K562 (cell line): ENCODE measurements at regions not wholly inside any gene's neighbourhood (a gene's known extent, or its start where the extent isn't known, plus 50 kb on each side); places are given as distances from the start of the nearest gene placed in this dataset.

Experiments used
- ATAC-seq: fragments of 200-7000 bp; cut with Tn5 transposase; 3 replicates; pipeline ENCODE4 v1.9.1; 2020; ENCODE audit warnings: moderate library complexity
- BruUV-seq: library from RNA; stranded (reverse); fragments of 400-500 nt; replicated peaks from 2 replicates; lab custom pipeline; 2021; lab: Mats Ljungman, UMichigan
- CTCF ChIA-PET: fragments of 300-600 bp; formaldehyde crosslinking; extraction: SDS; loops from one replicate; lab custom pipeline; 2021; ENCODE audit warnings: low intra/inter-chr PET ratio; lab: Yijun Ruan, JAX
- POLR2A ChIA-PET: fragments of 300-600, 350-650 bp; sonication (Branson Sonifier 250); formaldehyde crosslinking; extraction: SDS; loops from one replicate; lab custom pipeline; 2021; ENCODE audit warnings: antibody characterized with exemption, inconsistent platforms; lab: Yijun Ruan, JAX
- DNase-seq, 4 experiments: peaks; one replicate each; pipeline versions ENCODE4 v3.0.0 to v3.0.0-alpha.2; 2011 to 2018; ENCODE audit warnings: low spot score in 3 of 4, mixed read lengths in 3 of 4; ENCODE audit errors: extremely low read depth in 1 of 4
- FAIRE-seq: peaks from 2 replicates; lab custom pipeline; 2011; peaks lifted over from hg19 to GRCh38; lab: Jason Lieb, UNC
- H2AFZ ChIP-seq: 2 replicates; pipeline ENCODE4 v1.6.0; 2011; ENCODE audit warnings: low read depth, low read length, control low read depth, inconsistent platforms
- H3K27ac ChIP-seq: fragments of 200-600 bp; 3 replicates; pipeline ENCODE4 v1.8.0; 2011; ENCODE audit warnings: low read depth, mild to moderate bottlenecking, control low read depth, inconsistent platforms, low read length, moderate library complexity, mixed read lengths; ENCODE audit errors: extremely low read depth
- H3K27me3 ChIP-seq, 2 experiments: fragments of 300-600 bp in 1 of 2; 2 replicates in 1 of 2; 3 replicates in 1 of 2; pipeline versions ENCODE4 v1.6.0 to v1.8.0; 2011; ENCODE audit warnings: inconsistent platforms in 2 of 2, low read length in 2 of 2, mild to moderate bottlenecking in 1 of 2, mixed read lengths in 1 of 2, moderate library complexity in 1 of 2; ENCODE audit not compliant: control insufficient read depth in 2 of 2, insufficient read depth in 2 of 2
- H3K36me3 ChIP-seq: fragments of 300-600 bp; 3 replicates; pipeline ENCODE4 v1.8.0; 2011; ENCODE audit warnings: mild to moderate bottlenecking, low read length, inconsistent platforms; ENCODE audit not compliant: control insufficient read depth, insufficient read depth
- H3K4me1 ChIP-seq, 2 experiments: fragments of 200-600 bp in 1 of 2; replicated peaks in 1 of 2; 2 replicates in 1 of 2; 3 replicates in 1 of 2; pipeline versions ENCODE4 v1.5.1 to v1.8.0; 2011; ENCODE audit warnings: inconsistent platforms in 2 of 2, low read length in 2 of 2, mild to moderate bottlenecking in 1 of 2, mixed read lengths in 1 of 2, moderate library complexity in 1 of 2; ENCODE audit not compliant: control insufficient read depth in 2 of 2, insufficient read depth in 2 of 2
- H3K4me2 ChIP-seq: 2 replicates; pipeline ENCODE4 v1.6.1; 2011; ENCODE audit warnings: low read length, control low read depth, inconsistent platforms, mixed read lengths; ENCODE audit not compliant: insufficient read depth
- H3K4me3 ChIP-seq: fragments of 200-600 bp; sonication (generic), shearing (Covaris generic); 2 replicates; pipeline ENCODE4 v1.5.1; 2016; ENCODE audit warnings: control low read depth, inconsistent platforms
- H3K79me2 ChIP-seq: fragments of 200-600 bp; 3 replicates; pipeline ENCODE4 v1.8.0; 2011; ENCODE audit warnings: low read length, inconsistent platforms; ENCODE audit not compliant: control insufficient read depth, insufficient read depth
- H3K9ac ChIP-seq, 2 experiments: 2 replicates each; pipeline versions ENCODE4 v1.6.0 to v1.6.1; 2011; ENCODE audit warnings: low read depth in 2 of 2, low read length in 2 of 2, control low read depth in 1 of 2, inconsistent platforms in 1 of 2, mild to moderate bottlenecking in 1 of 2, mixed read lengths in 1 of 2; ENCODE audit not compliant: insufficient read depth in 1 of 2
- H3K9me1 ChIP-seq: one replicate; pipeline ENCODE4 v1.6.0; 2011; ENCODE audit warnings: inconsistent platforms, mild to moderate bottlenecking, low read length, moderate library complexity; ENCODE audit not compliant: control insufficient read depth, insufficient read depth
- H3K9me3 ChIP-seq: replicated peaks from 2 replicates; pipeline ENCODE4 v1.5.1; 2011; ENCODE audit warnings: low read depth, low read length, inconsistent platforms; ENCODE audit not compliant: control insufficient read depth, insufficient read depth
- H4K20me1 ChIP-seq: replicated peaks from 2 replicates; pipeline ENCODE4 v1.6.1; 2011; ENCODE audit warnings: low read length, inconsistent platforms, mixed read lengths; ENCODE audit not compliant: control insufficient read depth, insufficient read depth
- FOXP1 ChIP-seq: sonication (generic); formaldehyde crosslinking; IDR thresholded peaks from 2 replicates; pipeline ENCODE4 v1.8.0; 2022; ENCODE audit warnings: mild to moderate bottlenecking, missing genetic modification reagents
- NCOA6 ChIP-seq: fragments of 450-650 bp; IDR thresholded peaks from 2 replicates; pipeline ENCODE4 v1.6.1; 2017; ENCODE audit warnings: mild to moderate bottlenecking
- NR2C1 ChIP-seq, 2 experiments: fragments of 450-650 bp; IDR thresholded peaks; 2 replicates each; pipeline ENCODE4 v1.6.1; 2017; ENCODE audit warnings: mild to moderate bottlenecking in 2 of 2, antibody characterized with exemption in 1 of 2, inconsistent platforms in 1 of 2, missing compliant biosample characterization in 1 of 2, missing genetic modification characterization in 1 of 2
- RBM22 ChIP-seq: fragments of 200-400 bp; formaldehyde crosslinking; IDR thresholded peaks from 2 replicates; pipeline ENCODE4 v1.6.1; 2018; ENCODE audit warnings: low read length, low read depth; ENCODE audit not compliant: poor library complexity, severe bottlenecking
- TCF7 ChIP-seq: sonication (generic); IDR thresholded peaks from 2 replicates; pipeline ENCODE4 v1.6.1; 2016; ENCODE audit warnings: antibody characterized with exemption, borderline replicate concordance
- ZNF133 ChIP-seq: fragments of 250-450 bp; sonication (Bioruptor Pico); IDR thresholded peaks from 2 replicates; pipeline ENCODE4 v1.4.0; 2020; ENCODE audit warnings: mild to moderate bottlenecking
- ZNF79 ChIP-seq: fragments of 250-450 bp; sonication (Bioruptor Pico); IDR thresholded peaks from 2 replicates; pipeline ENCODE4 v1.4.0; 2020; ENCODE audit warnings: low read depth, mild to moderate bottlenecking, moderate library complexity
- WGBS: fragments of 100-300 bp; shearing (Covaris generic); methylation state at CpG from one replicate; pipeline ENCODE4 v1.1.6; 2016; ENCODE audit warnings: low coverage, mixed read lengths; ENCODE audit not compliant: insufficient coverage; ENCODE audit errors: missing lambda C conversion rate; 5-methylcytosine and 5-hydroxymethylcytosine counted together
- in situ Hi-C: fragments of 300-500 bp; cut with MboI; formaldehyde crosslinking; loops from 4 replicates; pipeline ENCODE4 v1.15.0; 2018; ENCODE audit warnings: inconsistent platforms, mixed read lengths
- intact Hi-C: fragments of 100-400 bp; cut with micrococcal nuclease; formaldehyde crosslinking; loops from 2 replicates; pipeline ENCODE4 v1.14.2; 2022
- TF ChIP-seq, protein P1 (sequence below): fragments of 250-450 bp; sonication (Bioruptor Pico); IDR thresholded peaks from 2 replicates; pipeline ENCODE4 v1.8.0; 2022; ENCODE audit warnings: moderate library complexity, mild to moderate bottlenecking, inconsistent platforms
- TF ChIP-seq, protein P2 (sequence below): sonication (generic); formaldehyde crosslinking; IDR thresholded peaks from 2 replicates; pipeline ENCODE4 v1.8.1; 2022; ENCODE audit warnings: missing genetic modification reagents
- TF ChIP-seq, protein P3 (sequence below): sonication (generic); formaldehyde crosslinking; IDR thresholded peaks from 2 replicates; pipeline ENCODE4 v1.8.0; 2022; ENCODE audit warnings: mild to moderate bottlenecking, missing genetic modification reagents, borderline replicate concordance

DNA sequence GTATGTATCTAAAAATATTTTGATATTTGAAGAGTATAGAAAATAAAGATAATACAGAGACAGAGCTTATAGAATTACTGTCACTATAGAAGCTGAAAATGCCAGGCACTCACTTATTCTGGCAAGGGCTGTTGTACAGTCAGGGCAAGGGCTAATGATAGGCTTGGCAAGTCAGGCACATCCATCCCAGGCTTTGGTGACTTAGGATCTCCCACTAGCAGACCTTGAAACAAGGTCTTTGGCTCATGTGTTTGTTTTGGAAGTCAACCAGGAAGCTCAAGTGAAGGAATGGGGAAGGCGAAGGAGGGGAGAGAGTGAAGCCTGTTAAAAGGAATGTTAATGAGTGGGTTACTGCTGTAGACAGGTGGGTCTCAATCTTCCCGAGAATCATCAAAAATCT is 199.1 kb upstream of the SUCLG2 start:
- no peaks in the 10 kb centered on the region for H3K9me3 ChIP-seq
- no peaks in the 10 kb centered on the region for H3K79me2 ChIP-seq
- H2AFZ ChIP-seq: no peak overlapping the region
- H3K4me3 ChIP-seq: no peak overlapping the region
- POLR2A ChIA-PET: no interaction called here
- no peak overlapping the region for H3K27ac ChIP-seq
- CTCF ChIA-PET: no interaction called here
- no peaks in the 10 kb centered on the region for H3K4me1 ChIP-seq
- H4K20me1 ChIP-seq: no peaks in the 10 kb centered on the region
- no peak for ATAC-seq
- FAIRE-seq: no peak
- no peak for DNase-seq
- WGBS: 0% methylated on average over 1 of the region's 2 CpGs
- intact Hi-C loops: no loop called here
- H3K9me1 ChIP-seq: no peaks in the 10 kb centered on the region
- H3K9ac ChIP-seq: no peak overlapping the region
- no TSS peak for BruUV-seq
- H3K4me2 ChIP-seq: no peak overlapping the region
- H3K36me3 ChIP-seq: no peaks in the 10 kb centered on the region
- in situ Hi-C loops: no loop called here
- H3K27me3 ChIP-seq: no peaks in the 10 kb centered on the region
- TF ChIP-seq FOXP1 (CRISPR knock-in tag) (no peak), NCOA6 (no peak), NR2C1 (IDR thresholded peaks at IDR 0.05) (no peak), NR2C1 (tag; IDR thresholded peaks at IDR 0.05) (no peak), ZNF133 (CRISPR knock-in tag) (no peak), RBM22 (no peak), TCF7 (no peak), ZNF79 (no peak)
- TF ChIP-seq, protein P1, sequence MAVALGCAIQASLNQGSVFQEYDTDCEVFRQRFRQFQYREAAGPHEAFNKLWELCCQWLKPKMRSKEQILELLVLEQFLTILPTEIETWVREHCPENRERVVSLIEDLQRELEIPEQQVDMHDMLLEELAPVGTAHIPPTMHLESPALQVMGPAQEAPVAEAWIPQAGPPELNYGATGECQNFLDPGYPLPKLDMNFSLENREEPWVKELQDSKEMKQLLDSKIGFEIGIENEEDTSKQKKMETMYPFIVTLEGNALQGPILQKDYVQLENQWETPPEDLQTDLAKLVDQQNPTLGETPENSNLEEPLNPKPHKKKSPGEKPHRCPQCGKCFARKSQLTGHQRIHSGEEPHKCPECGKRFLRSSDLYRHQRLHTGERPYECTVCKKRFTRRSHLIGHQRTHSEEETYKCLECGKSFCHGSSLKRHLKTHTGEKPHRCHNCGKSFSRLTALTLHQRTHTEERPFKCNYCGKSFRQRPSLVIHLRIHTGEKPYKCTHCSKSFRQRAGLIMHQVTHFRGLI: no peak
- TF ChIP-seq, protein P2, sequence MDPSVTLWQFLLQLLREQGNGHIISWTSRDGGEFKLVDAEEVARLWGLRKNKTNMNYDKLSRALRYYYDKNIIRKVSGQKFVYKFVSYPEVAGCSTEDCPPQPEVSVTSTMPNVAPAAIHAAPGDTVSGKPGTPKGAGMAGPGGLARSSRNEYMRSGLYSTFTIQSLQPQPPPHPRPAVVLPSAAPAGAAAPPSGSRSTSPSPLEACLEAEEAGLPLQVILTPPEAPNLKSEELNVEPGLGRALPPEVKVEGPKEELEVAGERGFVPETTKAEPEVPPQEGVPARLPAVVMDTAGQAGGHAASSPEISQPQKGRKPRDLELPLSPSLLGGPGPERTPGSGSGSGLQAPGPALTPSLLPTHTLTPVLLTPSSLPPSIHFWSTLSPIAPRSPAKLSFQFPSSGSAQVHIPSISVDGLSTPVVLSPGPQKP (CRISPR knock-in tag): no peak
- TF ChIP-seq, protein P3, sequence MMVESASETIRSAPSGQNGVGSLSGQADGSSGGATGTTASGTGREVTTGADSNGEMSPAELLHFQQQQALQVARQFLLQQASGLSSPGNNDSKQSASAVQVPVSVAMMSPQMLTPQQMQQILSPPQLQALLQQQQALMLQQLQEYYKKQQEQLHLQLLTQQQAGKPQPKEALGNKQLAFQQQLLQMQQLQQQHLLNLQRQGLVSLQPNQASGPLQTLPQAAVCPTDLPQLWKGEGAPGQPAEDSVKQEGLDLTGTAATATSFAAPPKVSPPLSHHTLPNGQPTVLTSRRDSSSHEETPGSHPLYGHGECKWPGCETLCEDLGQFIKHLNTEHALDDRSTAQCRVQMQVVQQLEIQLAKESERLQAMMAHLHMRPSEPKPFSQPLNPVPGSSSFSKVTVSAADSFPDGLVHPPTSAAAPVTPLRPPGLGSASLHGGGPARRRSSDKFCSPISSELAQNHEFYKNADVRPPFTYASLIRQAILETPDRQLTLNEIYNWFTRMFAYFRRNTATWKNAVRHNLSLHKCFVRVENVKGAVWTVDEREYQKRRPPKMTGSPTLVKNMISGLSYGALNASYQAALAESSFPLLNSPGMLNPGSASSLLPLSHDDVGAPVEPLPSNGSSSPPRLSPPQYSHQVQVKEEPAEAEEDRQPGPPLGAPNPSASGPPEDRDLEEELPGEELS (CRISPR knock-in tag): no peak
